ENCODE measurements at regions not wholly inside any gene's neighbourhood (a gene's known extent, or its start where the extent isn't known, plus 50 kb on each side); places are given as distances from the start of the nearest gene placed in this dataset.

DNA sequence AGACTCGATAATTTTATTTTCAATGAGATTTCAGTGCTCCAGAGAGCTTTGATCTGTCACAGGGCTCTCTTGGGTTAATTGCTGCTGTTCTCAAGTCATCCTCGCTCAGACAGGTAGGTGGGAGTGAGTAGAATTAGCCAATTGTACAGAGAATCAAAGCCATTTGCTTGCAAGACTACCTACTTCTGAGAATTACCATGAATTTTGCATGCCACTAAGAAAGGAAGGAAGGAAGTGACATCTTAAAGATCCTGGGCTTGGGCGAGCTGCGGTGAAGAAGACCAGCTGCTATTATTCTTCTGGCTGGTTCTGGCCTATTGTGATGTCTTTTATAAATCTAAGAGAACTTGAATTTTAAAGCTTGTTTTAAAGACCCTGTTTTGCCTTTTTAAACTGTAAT lies 154.1 kb upstream of the LPP start:
- H3K36me3 ChIP-seq (ENCODE audit: control insufficient read depth, low read length), result no peaks in the 10 kb centered on the region
- TF ChIP-seq EZH2phosphoT487 (IDR thresholded peaks at IDR 0.05; ENCODE audit: borderline replicate concordance, low read length), result no peak
- TF ChIP-seq, protein P1, sequence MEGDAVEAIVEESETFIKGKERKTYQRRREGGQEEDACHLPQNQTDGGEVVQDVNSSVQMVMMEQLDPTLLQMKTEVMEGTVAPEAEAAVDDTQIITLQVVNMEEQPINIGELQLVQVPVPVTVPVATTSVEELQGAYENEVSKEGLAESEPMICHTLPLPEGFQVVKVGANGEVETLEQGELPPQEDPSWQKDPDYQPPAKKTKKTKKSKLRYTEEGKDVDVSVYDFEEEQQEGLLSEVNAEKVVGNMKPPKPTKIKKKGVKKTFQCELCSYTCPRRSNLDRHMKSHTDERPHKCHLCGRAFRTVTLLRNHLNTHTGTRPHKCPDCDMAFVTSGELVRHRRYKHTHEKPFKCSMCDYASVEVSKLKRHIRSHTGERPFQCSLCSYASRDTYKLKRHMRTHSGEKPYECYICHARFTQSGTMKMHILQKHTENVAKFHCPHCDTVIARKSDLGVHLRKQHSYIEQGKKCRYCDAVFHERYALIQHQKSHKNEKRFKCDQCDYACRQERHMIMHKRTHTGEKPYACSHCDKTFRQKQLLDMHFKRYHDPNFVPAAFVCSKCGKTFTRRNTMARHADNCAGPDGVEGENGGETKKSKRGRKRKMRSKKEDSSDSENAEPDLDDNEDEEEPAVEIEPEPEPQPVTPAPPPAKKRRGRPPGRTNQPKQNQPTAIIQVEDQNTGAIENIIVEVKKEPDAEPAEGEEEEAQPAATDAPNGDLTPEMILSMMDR (IDR thresholded peaks at IDR 0.05; ENCODE audit: low read depth, low read length, poor library complexity, severe bottlenecking), result no peak
- H3K9me2 ChIP-seq (replicated peaks; ENCODE audit: control insufficient read depth, low read length), result no peaks in the 10 kb centered on the region
- H3K27me3 ChIP-seq (ENCODE audit: control insufficient read depth, low read length), result no peaks in the 10 kb centered on the region
- no peaks in the 10 kb centered on the region for H3K79me2 ChIP-seq (ENCODE audit: control insufficient read depth, low read length)
- no peaks in the 10 kb centered on the region for H3K9me3 ChIP-seq (ENCODE audit: control insufficient read depth, insufficient read depth, low read length)
- no peaks in the 10 kb centered on the region for H4K20me1 ChIP-seq (ENCODE audit: control insufficient read depth, insufficient read depth, low read depth, low read length)
- peaks cover 92% of the 10 kb centered on the region for H3K4me1 ChIP-seq (ENCODE audit: control insufficient read depth, low read length)
- peaks cover 15% of the 10 kb centered on the region for H3F3A ChIP-seq (ENCODE audit: control insufficient read depth, insufficient read depth)
- peak overlapping the region; percentile 77 for H3K4me2 ChIP-seq (ENCODE audit: low read length)
- peak overlapping the region; percentile 90 for H3K27ac ChIP-seq (ENCODE audit: low read depth, low read length)
- H3K4me3 ChIP-seq (ENCODE audit: low read length), result peak overlapping the region; percentile 61

DNA sequence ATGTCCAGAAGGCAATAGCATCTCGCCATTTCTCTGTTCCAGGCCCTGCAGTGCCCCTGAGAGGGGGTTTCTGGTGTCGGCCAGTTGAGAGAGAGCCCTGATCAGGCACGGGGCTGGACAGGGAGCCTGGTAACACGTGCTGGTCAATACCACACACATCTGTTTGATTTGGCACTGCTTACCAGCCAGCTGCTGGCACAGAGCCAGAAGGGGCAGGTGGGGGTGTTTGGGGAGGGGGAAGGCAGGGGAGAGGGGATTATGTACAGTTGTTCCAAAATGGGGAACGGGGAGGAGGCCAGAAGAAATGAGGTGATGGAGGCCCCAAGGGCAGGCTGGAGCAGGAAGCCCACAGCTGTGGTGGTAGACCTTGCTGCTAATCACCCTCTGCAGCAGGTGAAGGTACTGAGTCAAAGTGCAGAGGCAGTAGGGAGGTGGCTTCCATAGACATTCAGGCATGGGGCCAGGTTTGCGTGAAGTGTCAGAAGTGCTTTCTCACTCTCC lies 153.5 kb upstream of the LPP start:
- peaks cover 15% of the 10 kb centered on the region for H3F3A ChIP-seq (ENCODE audit: control insufficient read depth, insufficient read depth)
- no peaks in the 10 kb centered on the region for H3K36me3 ChIP-seq (ENCODE audit: control insufficient read depth, low read length)
- peaks cover 86% of the 10 kb centered on the region for H3K4me1 ChIP-seq (ENCODE audit: control insufficient read depth, low read length)
- H3K4me2 ChIP-seq (ENCODE audit: low read length), result peak overlapping the region; percentile 77
- H3K9me3 ChIP-seq (ENCODE audit: control insufficient read depth, insufficient read depth, low read length), result no peaks in the 10 kb centered on the region
- no peaks in the 10 kb centered on the region for H3K27me3 ChIP-seq (ENCODE audit: control insufficient read depth, low read length)
- H3K9me2 ChIP-seq (replicated peaks; ENCODE audit: control insufficient read depth, low read length), result no peaks in the 10 kb centered on the region
- peak overlapping the region; percentile 61 for H3K4me3 ChIP-seq (ENCODE audit: low read length)
- H3K27ac ChIP-seq (ENCODE audit: low read depth, low read length), result peak overlapping the region; percentile 90
- H4K20me1 ChIP-seq (ENCODE audit: control insufficient read depth, insufficient read depth, low read depth, low read length), result no peaks in the 10 kb centered on the region
- TF ChIP-seq, protein P1 (IDR thresholded peaks at IDR 0.05; ENCODE audit: low read depth, low read length, poor library complexity, severe bottlenecking), result peak; percentile 29
- TF ChIP-seq EZH2phosphoT487 (IDR thresholded peaks at IDR 0.05; ENCODE audit: borderline replicate concordance, low read length), result no peak
- no peaks in the 10 kb centered on the region for H3K79me2 ChIP-seq (ENCODE audit: control insufficient read depth, low read length)

DNA sequence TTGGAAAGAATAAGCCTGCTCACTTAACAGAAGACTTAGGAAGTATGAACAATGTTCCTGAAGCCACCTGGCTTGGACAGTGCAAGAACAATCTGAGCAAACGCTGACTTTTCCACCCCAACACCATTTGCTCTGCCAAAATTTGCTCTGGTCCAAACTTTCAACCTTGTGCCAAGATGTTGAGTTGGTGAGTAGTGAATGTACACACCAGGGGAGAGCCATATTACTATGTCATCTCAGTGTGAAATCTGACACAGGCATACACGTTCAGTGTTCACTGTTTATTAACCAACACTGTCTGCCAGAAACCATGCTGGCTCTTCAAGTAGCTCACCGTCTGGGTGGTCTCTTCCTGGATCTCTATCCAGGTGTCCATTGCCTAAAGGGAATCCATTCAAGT lies 152.9 kb upstream of the LPP start:
- H3K27me3 ChIP-seq (ENCODE audit: control insufficient read depth, low read length), result no peaks in the 10 kb centered on the region

More for the DNA sequence above, 152.9 kb upstream of the LPP start:
- TF ChIP-seq EZH2phosphoT487 (IDR thresholded peaks at IDR 0.05; ENCODE audit: borderline replicate concordance, low read length), result no peak
- TF ChIP-seq, protein P1 (IDR thresholded peaks at IDR 0.05; ENCODE audit: low read depth, low read length, poor library complexity, severe bottlenecking), result no peak
- H3K36me3 ChIP-seq (ENCODE audit: control insufficient read depth, low read length), result no peaks in the 10 kb centered on the region
- no peaks in the 10 kb centered on the region for H3K9me3 ChIP-seq (ENCODE audit: control insufficient read depth, insufficient read depth, low read length)
- H3K4me1 ChIP-seq (ENCODE audit: control insufficient read depth, low read length), result peaks cover 81% of the 10 kb centered on the region
- peak overlapping the region; percentile 61 for H3K4me3 ChIP-seq (ENCODE audit: low read length)
- no peaks in the 10 kb centered on the region for H3K9me2 ChIP-seq (replicated peaks; ENCODE audit: control insufficient read depth, low read length)
- H4K20me1 ChIP-seq (ENCODE audit: control insufficient read depth, insufficient read depth, low read depth, low read length), result no peaks in the 10 kb centered on the region
- no peaks in the 10 kb centered on the region for H3K79me2 ChIP-seq (ENCODE audit: control insufficient read depth, low read length)
- peak overlapping the region; percentile 77 for H3K4me2 ChIP-seq (ENCODE audit: low read length)
- peaks cover 13% of the 10 kb centered on the region for H3F3A ChIP-seq (ENCODE audit: control insufficient read depth, insufficient read depth)
- H3K27ac ChIP-seq (ENCODE audit: low read depth, low read length), result peak overlapping the region; percentile 90
